Mucosa of descending colon (tissue), 3 donors: ENCODE measurements at regions not wholly inside any gene's neighbourhood (a gene's known extent, or its start where the extent isn't known, plus 50 kb on each side); places are given as distances from the start of the nearest gene placed in this dataset.

Experiments
- ATAC-seq: fragments of 200-7000 bp; cut with Tn5 transposase; one replicate; pipeline ENCODE4 v1.9.1; 2020; ENCODE audit warnings: mild to moderate bottlenecking, moderate library complexity
- DNase-seq, 3 donors: peaks; one replicate each; pipeline ENCODE4 v3.0.0-alpha.2; 2020
- H3K36me3 ChIP-seq: fragments of 200-600 bp; one replicate; pipeline ENCODE4 v1.8.0; 2021; ENCODE audit warnings: low read depth, mild to moderate bottlenecking
- H3K4me1 ChIP-seq: fragments of 200-600 bp; one replicate; pipeline ENCODE4 v1.8.0; 2021; ENCODE audit warnings: low read depth, mild to moderate bottlenecking
- H3K4me3 ChIP-seq: fragments of 200-600 bp; one replicate; pipeline ENCODE4 v1.8.0; 2021; ENCODE audit warnings: mild to moderate bottlenecking
- H3K9me3 ChIP-seq: fragments of 200-600 bp; one replicate; pipeline ENCODE4 v1.8.0; 2021; ENCODE audit warnings: mild to moderate bottlenecking
- CTCF ChIP-seq: fragments of 200-600 bp; IDR thresholded peaks from one replicate; pipeline ENCODE4 v1.8.0; 2022; ENCODE audit warnings: antibody characterized with exemption, mild to moderate bottlenecking
- intact Hi-C, 2 donors: fragments of 100-400 bp; cut with DNase I in 1 of 2; cut with micrococcal nuclease in 1 of 2; formaldehyde crosslinking; loops; one replicate each; pipeline versions ENCODE4 v1.11.0 to v1.11.1; 2022; cut with DNase I, micrococcal nuclease
- donor health status: DM: no; HTN: no; CAD: no; lungs with moderate emphysema.
- donor health status: DM: no; HTN: no; CAD: no.
- donor health status: DM: no; HTN: yes; CAD: no.

- Histone ChIP-seq H3K4me3 (no peak overlapping the region), H3K4me1 (no peaks in the 10 kb centered on the region), H3K36me3 (no peaks in the 10 kb centered on the region), H3K9me3 (no peaks in the 10 kb centered on the region)
- no peak for TF ChIP-seq CTCF
- intact Hi-C loops, result loop anchor here in 1 of 2 donors (10.0 kb wide), 1 partner anchor 170 kb away; no protein-coding TSS in a partner anchor
- DNase-seq, result no peak
- no peak for ATAC-seq
These were observed 433.7 kb downstream of the SOX9 start for GRCh38 chr17:72554508-72554907.

- TF ChIP-seq CTCF, result no peak
- ATAC-seq (no peak), DNase-seq (no peak)
- H3K9me3 ChIP-seq, result no peaks in the 10 kb centered on the region
- H3K4me1 ChIP-seq, result no peaks in the 10 kb centered on the region
- H3K36me3 ChIP-seq, result no peaks in the 10 kb centered on the region
- no peak overlapping the region for H3K4me3 ChIP-seq
- intact Hi-C loops, result loop anchor here in 1 of 2 donors (10.0 kb wide), 1 partner anchor 170 kb away; no protein-coding TSS in a partner anchor
These were observed 434.2 kb downstream of the SOX9 start for GRCh38 chr17:72555052-72555451.

- TF ChIP-seq CTCF, result peak; percentile 58
- DNase-seq (peak in 2 of 3 donors; percentile 68 to 77), ATAC-seq (peak; percentile 57)
- intact Hi-C loops, result loop anchor here in 1 of 2 donors (10.0 kb wide), 1 partner anchor 168 kb away; no protein-coding TSS in a partner anchor
- Histone ChIP-seq H3K36me3 (no peaks in the 10 kb centered on the region), H3K9me3 (no peaks in the 10 kb centered on the region), H3K4me1 (peaks cover 10% of the 10 kb centered on the region), H3K4me3 (no peak overlapping the region)
These were observed 436.4 kb downstream of the SOX9 start for GRCh38 chr17:72556944-72557826.

GRCh38 chr17:72558971-72559476 lies 438.2 kb downstream of the SOX9 start:
- Histone ChIP-seq H3K4me3 (no peak overlapping the region), H3K36me3 (no peaks in the 10 kb centered on the region), H3K9me3 (no peaks in the 10 kb centered on the region), H3K4me1 (peaks cover 13% of the 10 kb centered on the region)
- intact Hi-C loops, result loop anchor here in 1 of 2 donors (10.0 kb wide), 1 partner anchor 166 kb away; no protein-coding TSS in a partner anchor
- DNase-seq (no peak), ATAC-seq (no peak)
- no peak for TF ChIP-seq CTCF

GRCh38 chr17:72560303-72561247 lies 439.8 kb downstream of the SOX9 start:
- peak; percentile 87 for ATAC-seq
- Histone ChIP-seq H3K9me3 (no peaks in the 10 kb centered on the region), H3K36me3 (no peaks in the 10 kb centered on the region), H3K4me1 (peaks cover 13% of the 10 kb centered on the region), H3K4me3 (no peak overlapping the region)
- peak; percentile 62 for TF ChIP-seq CTCF
- intact Hi-C loops, result no loop called here
- DNase-seq, result peak; percentile 80 to 86 (median 85)
